OCI-LY7 (cell line): ENCODE measurements at regions not wholly inside any gene's neighbourhood (a gene's known extent, or its start where the extent isn't known, plus 50 kb on each side); places are given as distances from the start of the nearest gene placed in this dataset.

Source experiments
- BruUV-seq: library from RNA; stranded (reverse); fragments of 400-500 nt; replicated peaks from 2 replicates; lab custom pipeline; 2021; lab: Mats Ljungman, UMichigan
- CTCF ChIA-PET: fragments of 300-600 bp; sonication (Branson Sonifier 250); formaldehyde crosslinking; loops from one replicate; lab custom pipeline; 2022; ENCODE audit warnings: antibody characterized with exemption; ENCODE audit not compliant: unreplicated experiment; lab: Charles Lee
- POLR2A ChIA-PET: fragments of 300-600 bp; sonication (Branson Sonifier 250); formaldehyde crosslinking; loops from one replicate; lab custom pipeline; 2022; ENCODE audit warnings: antibody characterized with exemption; lab: Charles Lee
- DNase-seq: peaks from one replicate; pipeline ENCODE4 v3.0.0-alpha.2; 2015; ENCODE audit warnings: low spot score
- H2AFZ ChIP-seq: fragments of 200-600 bp; sonication (generic), shearing (Covaris generic); 2 replicates; pipeline ENCODE4 v1.6.1; 2014; ENCODE audit warnings: mild to moderate bottlenecking, antibody characterized with exemption, low read length, moderate library complexity
- H3K27ac ChIP-seq: fragments of 200-600 bp; sonication (generic); 2 replicates; pipeline ENCODE4 v1.5.1; 2014; ENCODE audit warnings: mixed run types, low read depth, mild to moderate bottlenecking, moderate library complexity, low read length, inconsistent platforms; ENCODE audit not compliant: poor library complexity, severe bottlenecking
- H3K36me3 ChIP-seq: fragments of 200-600 bp; sonication (generic); 2 replicates; pipeline ENCODE4 v1.6.1; 2014; ENCODE audit warnings: mild to moderate bottlenecking, antibody characterized with exemption, low read length, moderate library complexity, mixed read lengths; ENCODE audit not compliant: insufficient read depth
- H3K4me1 ChIP-seq: fragments of 200-600 bp; sonication (generic); 2 replicates; pipeline ENCODE4 v1.5.1; 2014; ENCODE audit warnings: mild to moderate bottlenecking, low read length; ENCODE audit not compliant: insufficient read depth, poor library complexity, severe bottlenecking
- H3K4me2 ChIP-seq: fragments of 200-600 bp; sonication (generic); 2 replicates; pipeline ENCODE4 v1.6.1; 2014; ENCODE audit warnings: mild to moderate bottlenecking, low read length
- H3K4me3 ChIP-seq: fragments of 200-600 bp; sonication (generic); 2 replicates; pipeline ENCODE4 v1.5.1; 2014; ENCODE audit warnings: mild to moderate bottlenecking, low read depth, low read length; ENCODE audit not compliant: poor library complexity, severe bottlenecking
- H3K79me2 ChIP-seq: fragments of 200-600 bp; sonication (generic); 2 replicates; pipeline ENCODE4 v1.6.1; 2016; ENCODE audit warnings: low read depth, mild to moderate bottlenecking, low read length, moderate library complexity, mixed read lengths; ENCODE audit not compliant: insufficient read depth
- H3K9me2 ChIP-seq: fragments of 200-600 bp; sonication (generic); 2 replicates; pipeline ENCODE4 v1.6.1; 2016; ENCODE audit warnings: mild to moderate bottlenecking, low read length, mixed read lengths; ENCODE audit not compliant: insufficient read depth
- H3K9me3 ChIP-seq: fragments of 200-600 bp; sonication (generic); 2 replicates; pipeline ENCODE4 v1.6.1; 2014; ENCODE audit warnings: mild to moderate bottlenecking, mixed run types, low read length, mixed read lengths
- H4K20me1 ChIP-seq: fragments of 200-600 bp; sonication (generic); 2 replicates; pipeline ENCODE4 v1.6.1; 2014; ENCODE audit warnings: mild to moderate bottlenecking, antibody characterized with exemption, low read length, moderate library complexity, mixed read lengths; ENCODE audit not compliant: insufficient read depth
- EZH2phosphoT487 ChIP-seq: fragments of 200-600 bp; sonication (generic); IDR thresholded peaks from 2 replicates; pipeline ENCODE4 v1.6.1; 2018; ENCODE audit warnings: low read depth, borderline replicate concordance, mild to moderate bottlenecking, mixed run types, antibody characterized with exemption, low read length, moderate library complexity, mixed read lengths
- intact Hi-C: fragments of 100-400 bp; cut with micrococcal nuclease; formaldehyde crosslinking; loops from one replicate; pipeline ENCODE4 v1.10.0; 2022; ENCODE audit not compliant: unreplicated experiment
- TF ChIP-seq, protein P1 (sequence below): fragments of 200-600 bp; sonication (generic); conservative IDR thresholded peaks from 2 replicates; pipeline ENCODE4 v1.5.1; 2014; ENCODE audit warnings: mild to moderate bottlenecking, antibody characterized with exemption, low read length, moderate library complexity, mixed read lengths

DNA sequence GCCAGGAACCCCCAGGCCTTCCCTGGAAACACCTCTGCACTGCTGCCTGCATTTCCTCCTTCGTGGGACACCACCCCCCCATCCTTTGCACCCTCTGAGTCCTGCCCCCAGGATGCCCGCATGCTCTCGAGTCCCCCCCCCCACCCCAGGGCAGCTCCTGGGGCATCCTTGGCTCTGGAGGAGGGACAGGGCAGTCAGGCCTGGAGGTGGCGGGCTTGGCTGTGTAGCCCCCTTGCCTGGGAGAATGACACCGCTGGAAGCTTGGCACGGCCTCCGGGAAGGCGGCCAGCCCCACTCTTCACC lies 98.9 kb upstream of the GSE1 start:
- no peak for DNase-seq
- TF ChIP-seq, protein P1, sequence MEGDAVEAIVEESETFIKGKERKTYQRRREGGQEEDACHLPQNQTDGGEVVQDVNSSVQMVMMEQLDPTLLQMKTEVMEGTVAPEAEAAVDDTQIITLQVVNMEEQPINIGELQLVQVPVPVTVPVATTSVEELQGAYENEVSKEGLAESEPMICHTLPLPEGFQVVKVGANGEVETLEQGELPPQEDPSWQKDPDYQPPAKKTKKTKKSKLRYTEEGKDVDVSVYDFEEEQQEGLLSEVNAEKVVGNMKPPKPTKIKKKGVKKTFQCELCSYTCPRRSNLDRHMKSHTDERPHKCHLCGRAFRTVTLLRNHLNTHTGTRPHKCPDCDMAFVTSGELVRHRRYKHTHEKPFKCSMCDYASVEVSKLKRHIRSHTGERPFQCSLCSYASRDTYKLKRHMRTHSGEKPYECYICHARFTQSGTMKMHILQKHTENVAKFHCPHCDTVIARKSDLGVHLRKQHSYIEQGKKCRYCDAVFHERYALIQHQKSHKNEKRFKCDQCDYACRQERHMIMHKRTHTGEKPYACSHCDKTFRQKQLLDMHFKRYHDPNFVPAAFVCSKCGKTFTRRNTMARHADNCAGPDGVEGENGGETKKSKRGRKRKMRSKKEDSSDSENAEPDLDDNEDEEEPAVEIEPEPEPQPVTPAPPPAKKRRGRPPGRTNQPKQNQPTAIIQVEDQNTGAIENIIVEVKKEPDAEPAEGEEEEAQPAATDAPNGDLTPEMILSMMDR = no peak
- TF ChIP-seq EZH2phosphoT487 = no peak
- no peaks in the 10 kb centered on the region for H3K9me3 ChIP-seq
- no peak overlapping the region for H3K4me2 ChIP-seq
- H2AFZ ChIP-seq = no peak overlapping the region
- H3K79me2 ChIP-seq = no peaks in the 10 kb centered on the region
- no peak overlapping the region for H3K4me3 ChIP-seq
- no peak overlapping the region for H3K27ac ChIP-seq
- no TSS peak for BruUV-seq
- intact Hi-C loops = no loop called here
- ChIA-PET POLR2A (interaction anchor here (0.5 kb wide), 1 partner anchor 130 kb away, joined by 3 read pairs; no protein-coding TSS in a partner anchor), CTCF (no interaction called here)
- no peaks in the 10 kb centered on the region for H3K36me3 ChIP-seq
- H4K20me1 ChIP-seq = no peaks in the 10 kb centered on the region
- H3K9me2 ChIP-seq = no peaks in the 10 kb centered on the region
- no peaks in the 10 kb centered on the region for H3K4me1 ChIP-seq

DNA sequence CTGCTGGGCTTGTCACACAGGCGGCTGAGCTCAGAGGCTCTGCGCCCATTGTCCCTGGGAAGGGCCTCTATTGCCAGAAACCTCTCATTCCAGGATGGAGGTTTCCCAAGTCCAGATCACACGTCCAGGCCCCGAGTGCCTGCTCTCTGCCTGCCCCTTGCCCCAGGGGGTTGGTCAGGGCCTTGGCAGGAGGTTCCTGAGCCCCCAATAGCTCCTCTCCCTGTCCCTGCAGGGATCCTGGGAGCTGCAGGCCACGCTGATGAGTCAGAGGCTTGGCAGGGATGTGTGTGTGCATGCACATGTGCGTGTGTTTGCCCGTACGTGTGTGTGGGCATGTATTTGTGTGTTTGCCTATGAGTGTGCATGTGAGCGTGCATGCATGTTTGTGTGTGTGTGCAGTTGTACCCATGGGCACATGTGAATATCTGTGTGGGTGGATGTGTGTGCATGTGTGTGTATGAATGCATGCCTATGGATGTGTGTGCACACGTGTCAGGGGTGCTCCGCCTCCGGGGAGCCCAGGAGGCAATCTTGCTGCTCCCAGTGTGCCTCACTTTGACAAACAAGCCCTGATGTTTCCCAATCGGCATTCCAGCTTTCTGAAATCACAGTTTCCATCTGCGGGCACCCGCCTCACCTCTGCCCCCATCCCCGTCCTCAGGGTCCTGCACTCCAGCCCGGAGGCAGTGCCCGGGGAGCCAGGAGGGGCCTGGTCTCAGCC lies 98.4 kb upstream of the GSE1 start:
- H3K9me3 ChIP-seq = no peaks in the 10 kb centered on the region
- no peaks in the 10 kb centered on the region for H4K20me1 ChIP-seq
- no peaks in the 10 kb centered on the region for H3K79me2 ChIP-seq
- POLR2A ChIA-PET = interaction anchor here (0.5 kb wide), 1 partner anchor 129 kb away, joined by 3 read pairs; no protein-coding TSS in a partner anchor
- intact Hi-C loops = no loop called here
- no peak overlapping the region for H2AFZ ChIP-seq
- CTCF ChIA-PET = no interaction called here
- no peak overlapping the region for H3K27ac ChIP-seq
- TF ChIP-seq EZH2phosphoT487 = no peak
- TF ChIP-seq, protein P1 = no peak
- no peaks in the 10 kb centered on the region for H3K36me3 ChIP-seq
- BruUV-seq = no TSS peak
- no peak for DNase-seq
- H3K4me2 ChIP-seq = no peak overlapping the region
- H3K9me2 ChIP-seq = no peaks in the 10 kb centered on the region
- H3K4me3 ChIP-seq = no peak overlapping the region
- no peaks in the 10 kb centered on the region for H3K4me1 ChIP-seq

DNA sequence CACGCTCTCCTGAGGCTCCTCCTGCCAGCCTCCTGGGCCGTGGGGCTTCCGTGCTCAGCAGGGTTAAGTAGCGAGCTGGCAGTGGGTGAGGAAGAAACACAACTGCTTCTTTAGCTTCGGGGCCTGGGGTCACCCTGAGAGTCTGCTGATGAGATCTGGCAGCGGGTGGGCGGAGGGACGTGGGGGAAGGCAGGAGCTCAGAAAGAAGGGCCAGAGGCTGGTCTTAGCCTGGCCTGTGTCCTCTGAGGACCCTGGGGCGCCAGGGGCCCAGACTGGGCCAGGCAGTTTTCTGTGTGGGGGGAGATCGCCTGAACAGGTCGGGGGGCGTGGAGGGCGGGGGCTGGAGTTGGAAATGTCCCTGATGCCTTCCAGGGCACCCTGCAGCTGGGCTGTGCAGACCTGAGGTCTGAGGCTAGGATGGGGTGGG lies 97.8 kb upstream of the GSE1 start:
- no peaks in the 10 kb centered on the region for H3K9me3 ChIP-seq
- intact Hi-C loops = no loop called here
- POLR2A ChIA-PET = no interaction called here
- H3K4me2 ChIP-seq = no peak overlapping the region
- no peaks in the 10 kb centered on the region for H3K4me1 ChIP-seq
- no peaks in the 10 kb centered on the region for H3K9me2 ChIP-seq
- H3K27ac ChIP-seq = no peak overlapping the region
- DNase-seq = no peak
- CTCF ChIA-PET = no interaction called here
- BruUV-seq = no TSS peak
- no peaks in the 10 kb centered on the region for H3K36me3 ChIP-seq
- no peaks in the 10 kb centered on the region for H4K20me1 ChIP-seq
- no peak overlapping the region for H3K4me3 ChIP-seq
- H2AFZ ChIP-seq = no peak overlapping the region
- H3K79me2 ChIP-seq = no peaks in the 10 kb centered on the region
- TF ChIP-seq, protein P1 = no peak
- TF ChIP-seq EZH2phosphoT487 = no peak
